Central memory CD8-positive, alpha-beta T cell (primary cell): ENCODE measurements at regions not wholly inside any gene's neighbourhood (a gene's known extent, or its start where the extent isn't known, plus 50 kb on each side); places are given as distances from the start of the nearest gene placed in this dataset.
A peak's percentile ranks its signal among the peaks of the same experiment; 100 is the strongest.

Experiments used
- ATAC-seq: fragments of 150-1000 bp; cut with Tn5 transposase; replicated peaks from 2 replicates; pipeline ENCODE4 v1.10.0; 2022; ENCODE audit warnings: mild to moderate bottlenecking, moderate FRiP score, moderate number of reproducible peaks; ENCODE audit not compliant: poor library complexity, severe bottlenecking; ENCODE audit errors: extremely low read depth
- DNase-seq, 2 donors: peaks; one replicate each; pipeline ENCODE4 v3.0.0; 2021; ENCODE audit warnings: low spot score in 2 of 2
- H3K27ac Mint-ChIP-seq: one replicate; pipeline ENCODE4 v1.8.0; 2022; ENCODE audit warnings: low read depth, mild to moderate bottlenecking, moderate library complexity, mixed read lengths
- H3K27me3 Mint-ChIP-seq: one replicate; pipeline ENCODE4 v1.8.0; 2022; ENCODE audit warnings: mixed read lengths
- H3K36me3 Mint-ChIP-seq: one replicate; pipeline ENCODE4 v1.8.0; 2022; ENCODE audit warnings: mild to moderate bottlenecking, moderate library complexity, mixed read lengths; ENCODE audit not compliant: insufficient read depth
- H3K4me1 Mint-ChIP-seq: one replicate; pipeline ENCODE4 v1.8.0; 2022; ENCODE audit warnings: mixed read lengths
- H3K4me3 Mint-ChIP-seq: one replicate; pipeline ENCODE4 v1.8.0; 2022; ENCODE audit warnings: mild to moderate bottlenecking, moderate library complexity, mixed read lengths
- H3K9me3 Mint-ChIP-seq: one replicate; pipeline ENCODE4 v1.8.0; 2022; ENCODE audit warnings: mixed read lengths

- Mint-ChIP-seq H3K27ac (peak overlapping the region; percentile 61), H3K36me3 (peaks cover 2% of the 10 kb centered on the region), H3K4me1 (peaks cover 26% of the 10 kb centered on the region), H3K4me3 (peak overlapping the region; percentile 50), H3K9me3 (no peaks in the 10 kb centered on the region), H3K27me3 (no peaks in the 10 kb centered on the region)
- no peak for ATAC-seq
- no peak for DNase-seq
These were observed 301.5 kb downstream of the CLIC5 start for GRCh38 chr6:45714006-45714730.
